ENCODE measurements at regions not wholly inside any gene's neighbourhood (a gene's known extent, or its start where the extent isn't known, plus 50 kb on each side); places are given as distances from the start of the nearest gene placed in this dataset.

DNA sequence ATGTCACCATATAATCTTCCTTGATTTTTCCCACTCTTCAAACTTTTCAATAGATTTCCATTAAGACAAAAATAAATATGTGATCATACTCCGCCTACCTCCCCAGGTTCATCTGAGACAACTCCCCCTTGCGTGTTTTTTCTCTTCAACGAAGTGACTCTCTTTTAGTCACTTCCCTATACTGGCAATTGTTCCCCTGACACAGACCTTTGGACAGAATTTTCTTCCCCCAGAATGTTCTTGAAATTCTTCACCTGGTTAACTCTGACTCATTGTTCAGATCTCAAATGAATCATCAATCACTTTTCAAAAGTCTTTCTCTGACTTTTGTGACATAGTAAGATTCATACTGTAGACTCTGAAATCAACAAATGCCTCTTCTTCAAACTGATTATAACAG is 727.3 kb upstream of the LMO3 start:
- CTCF ChIA-PET: no interaction called here
- H3K27me3 ChIP-seq (replicated peaks in 1 of 4; ENCODE audit: control extremely low read depth in 1 of 4, control insufficient read depth in 3 of 4, insufficient read depth in 4 of 4, low read length in 3 of 4): no peaks in the 10 kb centered on the region
- TF ChIP-seq, protein P1, sequence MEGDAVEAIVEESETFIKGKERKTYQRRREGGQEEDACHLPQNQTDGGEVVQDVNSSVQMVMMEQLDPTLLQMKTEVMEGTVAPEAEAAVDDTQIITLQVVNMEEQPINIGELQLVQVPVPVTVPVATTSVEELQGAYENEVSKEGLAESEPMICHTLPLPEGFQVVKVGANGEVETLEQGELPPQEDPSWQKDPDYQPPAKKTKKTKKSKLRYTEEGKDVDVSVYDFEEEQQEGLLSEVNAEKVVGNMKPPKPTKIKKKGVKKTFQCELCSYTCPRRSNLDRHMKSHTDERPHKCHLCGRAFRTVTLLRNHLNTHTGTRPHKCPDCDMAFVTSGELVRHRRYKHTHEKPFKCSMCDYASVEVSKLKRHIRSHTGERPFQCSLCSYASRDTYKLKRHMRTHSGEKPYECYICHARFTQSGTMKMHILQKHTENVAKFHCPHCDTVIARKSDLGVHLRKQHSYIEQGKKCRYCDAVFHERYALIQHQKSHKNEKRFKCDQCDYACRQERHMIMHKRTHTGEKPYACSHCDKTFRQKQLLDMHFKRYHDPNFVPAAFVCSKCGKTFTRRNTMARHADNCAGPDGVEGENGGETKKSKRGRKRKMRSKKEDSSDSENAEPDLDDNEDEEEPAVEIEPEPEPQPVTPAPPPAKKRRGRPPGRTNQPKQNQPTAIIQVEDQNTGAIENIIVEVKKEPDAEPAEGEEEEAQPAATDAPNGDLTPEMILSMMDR (IDR thresholded peaks at IDR 0.05): no peak
- no peak for TF ChIP-seq EZH2 (IDR thresholded peaks at IDR 0.05; ENCODE audit: borderline replicate concordance, insufficient read depth, low read depth, low read length, poor library complexity, severe bottlenecking)
- no peak overlapping the region for H3K4me2 ChIP-seq (replicated peaks; ENCODE audit: low read depth, low read length, poor library complexity, severe bottlenecking)
- no peak overlapping the region for H3K27ac Mint-ChIP-seq
- POLR2A ChIA-PET: no interaction called here
- H3K9me3 ChIP-seq (ENCODE audit: control extremely low read depth in 1 of 3, control insufficient read depth in 2 of 3, insufficient read depth in 1 of 3, low read length in 2 of 3): peaks cover 0 to 3% (median 0%) of the 10 kb centered on the region in 3 donors
- no peaks in the 10 kb centered on the region for H3K4me1 ChIP-seq (ENCODE audit: control insufficient read depth in 2 of 2, insufficient read depth in 2 of 2, low read length in 2 of 2)
- H3K4me3 Mint-ChIP-seq: no peak overlapping the region
- ATAC-seq (ENCODE audit: low read depth) (no peak), DNase-seq (no peak)
- H3K4me1 Mint-ChIP-seq: no peaks in the 10 kb centered on the region
- no peak overlapping the region for H2AFZ ChIP-seq (ENCODE audit: insufficient read depth, low read depth, low read length, poor library complexity, severe bottlenecking)
- no peaks in the 10 kb centered on the region for H3K27me3 Mint-ChIP-seq
- H3K27ac ChIP-seq (ENCODE audit: low read length in 2 of 2): no peak overlapping the region
- 82% methylated on average over 3 of the region's 3 CpGs for WGBS (ENCODE audit: insufficient coverage)
- H3K4me3 ChIP-seq (ENCODE audit: control extremely low read depth in 1 of 5, extremely low read depth in 1 of 5, insufficient read depth in 1 of 5, low read depth in 2 of 5, low read length in 4 of 5): no peak overlapping the region
- no peak overlapping the region for H3K9ac ChIP-seq (ENCODE audit: low read length)
- no peaks in the 10 kb centered on the region for H3K36me3 ChIP-seq (replicated peaks in 1 of 2; ENCODE audit: control extremely low read depth in 1 of 2, control insufficient read depth in 1 of 2, extremely low read depth in 1 of 2, insufficient read depth in 2 of 2, low read length in 1 of 2)
- no peaks in the 10 kb centered on the region for H3K79me2 ChIP-seq (ENCODE audit: control insufficient read depth, insufficient read depth, low read length)
- H4K20me1 ChIP-seq (ENCODE audit: control insufficient read depth, insufficient read depth, low read length, poor library complexity, severe bottlenecking): no peaks in the 10 kb centered on the region
- intact Hi-C loops (cut with micrococcal nuclease): no loop called here
- no peaks in the 10 kb centered on the region for H3K9me3 Mint-ChIP-seq (ENCODE audit: insufficient read depth)

DNA sequence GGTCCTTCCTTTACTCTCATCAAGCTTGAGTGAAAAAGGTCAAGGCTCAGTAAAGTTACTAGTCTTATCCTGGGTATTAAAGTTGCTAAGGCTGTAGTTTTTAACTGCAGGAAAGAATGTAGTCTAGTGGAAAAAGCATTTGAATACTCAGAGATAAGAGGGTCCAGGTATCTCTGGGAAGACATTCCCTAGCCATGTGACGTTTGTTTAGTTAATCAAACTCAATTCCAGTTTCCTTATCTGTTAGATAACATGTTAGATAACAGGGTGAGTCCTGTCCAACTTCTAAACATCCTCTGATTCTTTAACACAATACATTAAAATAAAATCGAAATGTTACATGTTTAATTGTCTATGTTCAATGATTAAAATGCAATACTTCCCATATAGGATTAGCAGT is 720.7 kb upstream of the LMO3 start:
- H3K27ac Mint-ChIP-seq: no peak overlapping the region
- no peak for ATAC-seq (ENCODE audit: low read depth)
- H3K4me1 ChIP-seq (ENCODE audit: control insufficient read depth in 2 of 2, insufficient read depth in 2 of 2, low read length in 2 of 2): no peaks in the 10 kb centered on the region
- no peak for DNase-seq
- ChIA-PET POLR2A (no interaction called here), CTCF (no interaction called here)
- H3K4me2 ChIP-seq (replicated peaks; ENCODE audit: low read depth, low read length, poor library complexity, severe bottlenecking): no peak overlapping the region
- H3K4me3 Mint-ChIP-seq: no peak overlapping the region
- no CpG with 5 or more reads among the region's 2 CpGs for WGBS (ENCODE audit: insufficient coverage)
- no peak overlapping the region for H3K9ac ChIP-seq (ENCODE audit: low read length)
- no peak overlapping the region for H2AFZ ChIP-seq (ENCODE audit: insufficient read depth, low read depth, low read length, poor library complexity, severe bottlenecking)
- H3K4me3 ChIP-seq (ENCODE audit: control extremely low read depth in 1 of 5, extremely low read depth in 1 of 5, insufficient read depth in 1 of 5, low read depth in 2 of 5, low read length in 4 of 5): no peak overlapping the region
- no peaks in the 10 kb centered on the region for H4K20me1 ChIP-seq (ENCODE audit: control insufficient read depth, insufficient read depth, low read length, poor library complexity, severe bottlenecking)
- no peaks in the 10 kb centered on the region for H3K27me3 ChIP-seq (replicated peaks in 1 of 4; ENCODE audit: control extremely low read depth in 1 of 4, control insufficient read depth in 3 of 4, insufficient read depth in 4 of 4, low read length in 3 of 4)
- H3K79me2 ChIP-seq (ENCODE audit: control insufficient read depth, insufficient read depth, low read length): no peaks in the 10 kb centered on the region
- no peaks in the 10 kb centered on the region for H3K36me3 ChIP-seq (replicated peaks in 1 of 2; ENCODE audit: control extremely low read depth in 1 of 2, control insufficient read depth in 1 of 2, extremely low read depth in 1 of 2, insufficient read depth in 2 of 2, low read length in 1 of 2)
- no peaks in the 10 kb centered on the region for H3K4me1 Mint-ChIP-seq
- peaks cover 0 to 5% (median 0%) of the 10 kb centered on the region in 3 donors for H3K9me3 ChIP-seq (ENCODE audit: control extremely low read depth in 1 of 3, control insufficient read depth in 2 of 3, insufficient read depth in 1 of 3, low read length in 2 of 3)
- intact Hi-C loops (cut with micrococcal nuclease): no loop called here
- H3K27me3 Mint-ChIP-seq: no peaks in the 10 kb centered on the region
- peaks cover 4% of the 10 kb centered on the region for H3K9me3 Mint-ChIP-seq (ENCODE audit: insufficient read depth)
- TF ChIP-seq EZH2 (IDR thresholded peaks at IDR 0.05; ENCODE audit: borderline replicate concordance, insufficient read depth, low read depth, low read length, poor library complexity, severe bottlenecking): no peak
- TF ChIP-seq, protein P1 (IDR thresholded peaks at IDR 0.05): no peak
- H3K27ac ChIP-seq (ENCODE audit: low read length in 2 of 2): no peak overlapping the region

Data from B cell (primary cell).